ENCODE measurements at regions not wholly inside any gene's neighbourhood (a gene's known extent, or its start where the extent isn't known, plus 50 kb on each side); places are given as distances from the start of the nearest gene placed in this dataset.

DNA sequence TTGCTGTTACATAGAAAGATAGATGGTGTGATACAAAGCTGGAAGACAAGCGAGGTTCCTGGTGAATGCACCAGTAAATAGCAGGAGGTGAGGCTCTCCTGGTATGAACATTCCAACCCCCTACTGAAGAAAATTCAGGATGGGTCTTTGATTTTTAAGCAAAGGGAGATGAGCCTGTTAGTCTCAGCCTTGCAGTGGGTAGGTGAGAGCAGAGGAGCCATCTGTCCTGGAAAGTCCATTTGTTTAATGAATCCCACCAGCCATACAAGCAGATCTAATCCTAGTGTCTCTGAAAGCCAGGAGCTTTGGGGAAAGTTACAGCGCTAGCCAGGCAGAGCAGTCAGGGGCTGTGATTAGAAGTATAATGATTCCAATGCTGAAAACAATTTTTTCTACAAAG lies 234.8 kb upstream of the FOXN3 start:
- no peak overlapping the region for H3K4me3 ChIP-seq
- no peak for ATAC-seq
- no peaks in the 10 kb centered on the region for H3K36me3 ChIP-seq (ENCODE audit: insufficient read depth in 1 of 2, low read depth in 1 of 2)
- H3K4me1 ChIP-seq: no peaks in the 10 kb centered on the region
- intact Hi-C loops (cut with DNase I): no loop called here
- no peaks in the 10 kb centered on the region for H3K9me3 ChIP-seq
- TF ChIP-seq, protein P1, sequence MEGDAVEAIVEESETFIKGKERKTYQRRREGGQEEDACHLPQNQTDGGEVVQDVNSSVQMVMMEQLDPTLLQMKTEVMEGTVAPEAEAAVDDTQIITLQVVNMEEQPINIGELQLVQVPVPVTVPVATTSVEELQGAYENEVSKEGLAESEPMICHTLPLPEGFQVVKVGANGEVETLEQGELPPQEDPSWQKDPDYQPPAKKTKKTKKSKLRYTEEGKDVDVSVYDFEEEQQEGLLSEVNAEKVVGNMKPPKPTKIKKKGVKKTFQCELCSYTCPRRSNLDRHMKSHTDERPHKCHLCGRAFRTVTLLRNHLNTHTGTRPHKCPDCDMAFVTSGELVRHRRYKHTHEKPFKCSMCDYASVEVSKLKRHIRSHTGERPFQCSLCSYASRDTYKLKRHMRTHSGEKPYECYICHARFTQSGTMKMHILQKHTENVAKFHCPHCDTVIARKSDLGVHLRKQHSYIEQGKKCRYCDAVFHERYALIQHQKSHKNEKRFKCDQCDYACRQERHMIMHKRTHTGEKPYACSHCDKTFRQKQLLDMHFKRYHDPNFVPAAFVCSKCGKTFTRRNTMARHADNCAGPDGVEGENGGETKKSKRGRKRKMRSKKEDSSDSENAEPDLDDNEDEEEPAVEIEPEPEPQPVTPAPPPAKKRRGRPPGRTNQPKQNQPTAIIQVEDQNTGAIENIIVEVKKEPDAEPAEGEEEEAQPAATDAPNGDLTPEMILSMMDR (IDR thresholded peaks at IDR 0.05): no peak
- no peak overlapping the region for H3K27ac ChIP-seq
- WGBS, 3 donors: 94 to 98% (median 97%) methylated on average over 2 of the region's 2 CpGs
- H3K27me3 ChIP-seq (ENCODE audit: insufficient read depth in 3 of 3, low read length in 2 of 3): no peaks in the 10 kb centered on the region
- DNase-seq: no peak

DNA sequence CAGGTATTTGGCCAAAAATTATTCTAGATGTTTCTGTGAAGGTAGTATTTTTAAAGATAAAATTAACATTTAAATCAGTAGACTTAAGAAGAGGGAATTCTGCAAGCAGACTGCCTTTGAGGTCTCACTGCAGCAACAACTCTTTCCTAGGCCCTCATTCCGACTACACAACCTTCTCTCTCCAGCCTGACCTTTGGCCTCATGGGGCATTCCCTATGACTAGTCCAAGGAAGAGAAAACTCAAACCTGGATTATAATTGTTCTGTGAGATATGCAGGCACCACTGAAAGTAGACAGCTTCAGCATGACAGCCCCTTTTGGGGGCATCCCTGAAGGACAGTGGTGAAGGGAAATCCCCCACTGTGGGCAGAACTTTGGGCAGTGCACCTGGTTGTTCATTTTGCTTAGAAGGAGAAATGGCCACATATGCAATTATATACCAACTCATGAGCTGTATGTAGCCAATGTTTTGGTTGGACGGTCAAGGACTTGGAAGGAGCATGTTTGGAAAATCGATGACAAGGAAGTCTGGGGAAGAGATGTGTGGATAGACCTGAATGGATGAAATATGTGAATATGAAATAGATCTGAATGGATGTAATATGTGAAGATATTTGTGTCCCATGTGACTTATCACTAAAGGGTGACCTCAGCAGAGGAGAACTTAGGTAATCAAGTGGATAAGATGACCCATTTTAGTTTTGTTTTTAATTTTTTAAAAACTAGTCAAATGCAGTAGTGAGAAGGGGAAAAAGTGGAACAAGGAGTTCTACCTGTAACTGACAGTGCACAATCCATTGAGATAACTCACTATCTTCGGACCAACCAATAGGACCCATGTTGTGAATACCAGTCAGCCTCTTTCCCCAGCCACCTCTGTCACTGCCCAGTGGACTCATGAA lies 233.3 kb upstream of the FOXN3 start:
- Histone ChIP-seq H3K36me3 (ENCODE audit: insufficient read depth in 1 of 2, low read depth in 1 of 2) (no peaks in the 10 kb centered on the region), H3K27ac (no peak overlapping the region), H3K4me1 (no peaks in the 10 kb centered on the region), H3K4me3 (no peak overlapping the region), H3K9me3 (no peaks in the 10 kb centered on the region), H3K27me3 (ENCODE audit: insufficient read depth in 3 of 3, low read length in 2 of 3) (no peaks in the 10 kb centered on the region)
- ATAC-seq: no peak
- DNase-seq: no peak
- TF ChIP-seq, protein P1 (IDR thresholded peaks at IDR 0.05): no peak
- intact Hi-C loops (cut with DNase I): no loop called here
- WGBS, 3 donors: 94 to 98% (median 96%) methylated on average over 4 of the region's 4 CpGs

DNA sequence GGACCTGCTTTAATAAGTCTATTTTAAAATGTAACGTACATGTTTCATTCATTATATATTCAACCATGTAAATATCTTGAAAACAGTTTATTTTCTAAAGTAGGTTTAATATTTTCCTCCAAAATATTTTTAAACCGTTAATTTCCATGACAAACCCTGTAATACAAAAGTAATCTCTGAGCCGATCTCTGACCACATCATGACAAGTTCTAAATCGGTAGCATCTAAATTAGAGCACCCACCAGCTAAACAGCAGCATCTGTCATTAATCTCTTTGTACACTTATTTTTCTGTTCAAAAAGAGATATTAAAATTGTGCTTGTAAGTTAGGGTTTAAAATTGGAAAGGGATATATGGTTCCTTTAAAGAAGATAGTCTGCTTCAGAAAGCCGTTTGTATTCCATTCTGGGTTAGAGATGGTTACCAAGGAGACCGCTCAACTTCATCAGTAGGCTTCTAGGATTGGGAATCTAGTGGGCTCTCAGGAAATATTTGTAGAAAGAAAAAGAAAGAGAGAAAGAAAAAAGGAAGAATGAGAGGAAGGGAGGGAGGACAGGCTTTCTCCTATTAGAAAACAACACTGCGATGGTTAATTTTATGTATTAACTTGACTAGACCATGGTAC lies 232.5 kb upstream of the FOXN3 start:
- Histone ChIP-seq H3K4me1 (no peaks in the 10 kb centered on the region), H3K9me3 (no peaks in the 10 kb centered on the region), H3K27ac (no peak overlapping the region), H3K27me3 (ENCODE audit: insufficient read depth in 3 of 3, low read length in 2 of 3) (no peaks in the 10 kb centered on the region), H3K36me3 (ENCODE audit: insufficient read depth in 1 of 2, low read depth in 1 of 2) (no peaks in the 10 kb centered on the region), H3K4me3 (no peak overlapping the region)
- intact Hi-C loops (cut with DNase I): no loop called here
- 79 to 88% (median 81%) methylated on average over 7 of the region's 7 CpGs for WGBS, 3 donors
- TF ChIP-seq, protein P1 (IDR thresholded peaks at IDR 0.05): no peak
- ATAC-seq (no peak), DNase-seq (no peak)

DNA sequence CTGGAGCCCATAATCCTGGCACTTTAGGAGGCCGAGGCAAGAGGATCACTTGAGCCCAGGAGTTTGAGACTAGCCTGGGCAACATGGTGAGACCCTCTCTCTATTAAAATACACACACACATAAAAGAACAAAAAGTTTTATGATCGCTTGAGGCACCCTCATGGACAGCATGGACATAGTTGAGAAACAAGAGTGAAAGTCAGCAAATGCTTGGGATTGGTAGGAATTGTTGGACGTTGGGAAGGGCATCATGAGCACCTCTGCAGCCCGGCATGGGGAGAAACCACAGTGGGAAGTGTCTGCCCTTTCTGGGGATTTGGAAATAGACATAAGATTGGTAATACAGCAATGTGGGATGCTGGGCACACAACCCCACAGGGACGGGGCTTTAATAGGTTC lies 231.9 kb upstream of the FOXN3 start:
- no peak for DNase-seq
- H3K4me3 ChIP-seq: no peak overlapping the region
- 89 to 95% (median 89%) methylated on average over 5 of the region's 5 CpGs for WGBS, 3 donors
- H3K9me3 ChIP-seq: no peaks in the 10 kb centered on the region
- H3K36me3 ChIP-seq (ENCODE audit: insufficient read depth in 1 of 2, low read depth in 1 of 2): no peaks in the 10 kb centered on the region
- no peak overlapping the region for H3K27ac ChIP-seq
- H3K27me3 ChIP-seq (ENCODE audit: insufficient read depth in 3 of 3, low read length in 2 of 3): no peaks in the 10 kb centered on the region
- TF ChIP-seq, protein P1 (IDR thresholded peaks at IDR 0.05): no peak
- no peaks in the 10 kb centered on the region for H3K4me1 ChIP-seq
- no peak for ATAC-seq
- intact Hi-C loops (cut with DNase I): no loop called here

Data from psoas muscle (tissue), 7 donors.